SK-N-SH (cell line): ENCODE measurements at regions not wholly inside any gene's neighbourhood (a gene's known extent, or its start where the extent isn't known, plus 50 kb on each side); places are given as distances from the start of the nearest gene placed in this dataset.

Source experiments
- CTCF ChIA-PET: fragments of 300-600, 350-600 bp; formaldehyde crosslinking; extraction: SDS; loops from one replicate; lab custom pipeline; 2021; lab: Yijun Ruan, JAX
- POLR2A ChIA-PET: fragments of 350-600 bp; sonication (Branson Sonifier 250); formaldehyde crosslinking; extraction: SDS; loops from one replicate; lab custom pipeline; 2020; ENCODE audit warnings: antibody characterized with exemption, inconsistent platforms; lab: Yijun Ruan, JAX
- DNase-seq: peaks from one replicate; pipeline ENCODE4 v3.0.0; 2012
- H2AFZ ChIP-seq: fragments of 200-600 bp; sonication (generic); 2 replicates; pipeline ENCODE4 v1.8.1; 2016; ENCODE audit warnings: antibody characterized with exemption, mild to moderate bottlenecking, low read depth
- H3F3A ChIP-seq: fragments of 200-600 bp; sonication (generic); replicated peaks from 2 replicates; pipeline ENCODE3; 2016; ENCODE audit warnings: antibody characterized with exemption, mild to moderate bottlenecking; ENCODE audit not compliant: insufficient read depth
- H3K27ac ChIP-seq, 2 experiments: fragments of 200-500 bp in 1 of 2; fragments of 200-600 bp in 1 of 2; sonication (Bioruptor generic) in 1 of 2; sonication (generic), shearing (Covaris generic) in 1 of 2; 2 replicates each; pipeline versions ENCODE4 v1.5.1 to v1.6.1; 2014 to 2016; ENCODE audit warnings: low read depth in 2 of 2, inconsistent platforms in 1 of 2, low read length in 1 of 2, mild to moderate bottlenecking in 1 of 2, mixed read lengths in 1 of 2
- H3K27me3 ChIP-seq: fragments of 200-600 bp; sonication (generic), shearing (Covaris generic); 2 replicates; pipeline ENCODE4 v1.6.1; 2016; ENCODE audit warnings: mixed run types; ENCODE audit not compliant: insufficient read depth
- H3K36me3 ChIP-seq, 2 experiments: fragments of 200-500 bp in 1 of 2; fragments of 200-600 bp in 1 of 2; sonication (Bioruptor generic) in 1 of 2; sonication (generic) in 1 of 2; replicated peaks in 1 of 2; 2 replicates each; pipeline versions ENCODE3 to v1.5.1; 2014 to 2016; ENCODE audit warnings: low read length in 1 of 2, mild to moderate bottlenecking in 1 of 2; ENCODE audit not compliant: insufficient read depth in 2 of 2, control insufficient read depth in 1 of 2
- H3K4me1 ChIP-seq, 2 experiments: fragments of 200-500 bp in 1 of 2; fragments of 200-600 bp in 1 of 2; sonication (Bioruptor generic) in 1 of 2; sonication (generic), shearing (Covaris generic) in 1 of 2; 2 replicates each; pipeline versions ENCODE4 v1.5.1 to v1.6.1; 2014 to 2016; ENCODE audit warnings: low read depth in 1 of 2, low read length in 1 of 2, mixed run types in 1 of 2; ENCODE audit not compliant: insufficient read depth in 2 of 2, control insufficient read depth in 1 of 2
- H3K4me2 ChIP-seq: fragments of 200-600 bp; sonication (generic), shearing (Covaris generic); 2 replicates; pipeline ENCODE4 v1.6.1; 2017; ENCODE audit warnings: mixed run types
- H3K4me3 ChIP-seq, 2 experiments: fragments of 200-500 bp in 1 of 2; fragments of 200-600 bp in 1 of 2; sonication (Bioruptor generic) in 1 of 2; sonication (generic), shearing (Covaris generic) in 1 of 2; 2 replicates each; pipeline versions ENCODE4 v1.5.1 to v1.8.1; 2014 to 2016; ENCODE audit warnings: low read depth in 2 of 2, inconsistent platforms in 1 of 2, low read length in 1 of 2, mild to moderate bottlenecking in 1 of 2, mixed read lengths in 1 of 2, moderate library complexity in 1 of 2
- H3K79me2 ChIP-seq: fragments of 200-600 bp; sonication (generic); 2 replicates; pipeline ENCODE4 v1.8.1; 2017; ENCODE audit warnings: mild to moderate bottlenecking; ENCODE audit not compliant: insufficient read depth
- H3K9ac ChIP-seq: fragments of 200-600 bp; sonication (generic); 2 replicates; pipeline ENCODE4 v1.6.1; 2017; ENCODE audit warnings: mixed run types
- H3K9me2 ChIP-seq: fragments of 200-600 bp; sonication (generic); 2 replicates; pipeline ENCODE4 v1.6.1; 2017; ENCODE audit warnings: mixed run types
- H3K9me3 ChIP-seq: fragments of 200-600 bp; sonication (generic); 2 replicates; pipeline ENCODE4 v1.6.1; 2017; ENCODE audit warnings: mixed run types, mild to moderate bottlenecking, moderate library complexity
- H4K20me1 ChIP-seq: fragments of 200-600 bp; sonication (generic); 2 replicates; pipeline ENCODE4 v1.6.1; 2017; ENCODE audit warnings: mild to moderate bottlenecking, mixed run types; ENCODE audit not compliant: insufficient read depth
- CTCF ChIP-seq: fragments of 200-600 bp; sonication (generic); IDR thresholded peaks from 2 replicates; pipeline ENCODE4 v1.6.1; 2017; ENCODE audit warnings: antibody characterized with exemption, mild to moderate bottlenecking, moderate library complexity
- ELF1 ChIP-seq: IDR thresholded peaks from 2 replicates; pipeline ENCODE4 v1.4.0; 2012
- JUND ChIP-seq: IDR thresholded peaks from 2 replicates; pipeline ENCODE4 v1.4.0; 2012
- MXI1 ChIP-seq: IDR thresholded peaks from 2 replicates; pipeline ENCODE4 v1.6.1; 2012; ENCODE audit warnings: mild to moderate bottlenecking, low read depth, low read length, improper control_type of control experiment
- REST ChIP-seq: IDR thresholded peaks from 2 replicates; pipeline ENCODE4 v1.6.1; 2012; ENCODE audit warnings: mild to moderate bottlenecking, low read depth, low read length, moderate library complexity
- TAF1 ChIP-seq: IDR thresholded peaks from 2 replicates; pipeline ENCODE4 v1.6.1; 2012; ENCODE audit warnings: low read depth, mild to moderate bottlenecking, low read length, moderate library complexity, borderline replicate concordance
- TEAD4 ChIP-seq: IDR thresholded peaks from 2 replicates; pipeline ENCODE4 v1.4.0; 2012; ENCODE audit warnings: mild to moderate bottlenecking, borderline replicate concordance; ENCODE audit not compliant: insufficient read depth
- USF1 ChIP-seq: IDR thresholded peaks from 2 replicates; pipeline ENCODE4 v1.4.0; 2012; ENCODE audit warnings: low read depth, borderline replicate concordance
- USF2 ChIP-seq: fragments of 150-350 bp; IDR thresholded peaks from 2 replicates; pipeline ENCODE4 v1.6.1; 2017; ENCODE audit warnings: antibody characterized with exemption, low read length, low read depth, borderline replicate concordance
- YY1 ChIP-seq: IDR thresholded peaks from 2 replicates; pipeline ENCODE4 v1.4.0; 2012; ENCODE audit warnings: low read depth, mild to moderate bottlenecking
- WGBS: methylation state at CpG from one replicate; pipeline ENCODE4 v1.1.6; 2017; ENCODE audit warnings: low lambda C conversion rate; 5-methylcytosine and 5-hydroxymethylcytosine counted together
- TF ChIP-seq, protein P1 (sequence below): IDR thresholded peaks from 2 replicates; pipeline ENCODE4 v1.4.0; 2012; ENCODE audit warnings: low read depth
- TF ChIP-seq, protein P2 (sequence below): IDR thresholded peaks from 2 replicates; pipeline ENCODE4; 2012

DNA sequence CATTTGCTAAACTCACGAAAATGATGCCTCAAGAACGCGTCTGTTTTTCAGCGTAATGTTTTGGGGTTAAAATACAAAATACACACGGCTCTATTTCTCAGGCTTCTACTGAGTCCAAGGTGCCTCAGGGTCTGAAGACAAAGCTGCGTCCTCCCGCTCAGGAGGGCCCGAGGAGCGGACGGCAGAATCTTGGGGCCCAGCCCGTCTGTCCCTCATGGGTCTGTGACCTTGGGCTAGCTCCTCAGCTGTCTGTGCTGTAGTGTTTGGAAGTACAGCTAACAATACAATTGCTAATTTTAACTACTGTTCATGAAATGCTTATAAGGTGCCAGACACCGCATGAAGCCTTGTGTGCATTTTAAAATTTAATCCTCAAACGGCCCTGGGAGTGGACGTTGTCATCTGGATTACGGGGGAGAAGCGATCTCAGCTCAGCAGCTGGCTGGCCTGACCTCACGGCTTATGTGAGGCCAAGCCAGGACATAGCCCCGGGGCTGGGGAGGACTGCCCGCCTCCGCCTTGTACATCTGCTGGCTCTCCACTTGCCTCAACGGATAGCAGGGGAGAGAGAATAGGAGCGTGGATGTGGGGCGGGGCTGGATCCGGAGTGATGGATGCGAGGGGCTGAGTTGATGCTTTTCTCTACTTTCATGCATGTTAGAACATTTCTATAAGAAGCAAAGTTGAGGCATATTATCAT, 357.4 kb downstream of the GLRX3 start:
- Histone ChIP-seq H3K4me3 (no peak overlapping the region), H3K4me1 (no peaks in the 10 kb centered on the region; a peak in 1 of 4 replicates), H2AFZ (no peak overlapping the region), H3K79me2 (no peaks in the 10 kb centered on the region), H4K20me1 (no peaks in the 10 kb centered on the region), H3K36me3 (no peaks in the 10 kb centered on the region), H3K27ac (no peak overlapping the region), H3F3A (no peaks in the 10 kb centered on the region), H3K9me2 (no peaks in the 10 kb centered on the region), H3K4me2 (no peak overlapping the region), H3K9me3 (no peaks in the 10 kb centered on the region), H3K27me3 (no peaks in the 10 kb centered on the region), H3K9ac (no peak overlapping the region)
- CTCF ChIA-PET: no interaction called here
- peak; percentile 48 for DNase-seq
- 58% methylated on average over 25 of the region's 25 CpGs for WGBS
- POLR2A ChIA-PET: no interaction called here
- TF ChIP-seq TAF1 (no peak), USF2 (no peak), MXI1 (no peak), USF1 (no peak), TEAD4 (no peak), REST (no peak)
- TF ChIP-seq, protein P1, sequence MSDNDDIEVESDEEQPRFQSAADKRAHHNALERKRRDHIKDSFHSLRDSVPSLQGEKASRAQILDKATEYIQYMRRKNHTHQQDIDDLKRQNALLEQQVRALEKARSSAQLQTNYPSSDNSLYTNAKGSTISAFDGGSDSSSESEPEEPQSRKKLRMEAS: no peak

DNA sequence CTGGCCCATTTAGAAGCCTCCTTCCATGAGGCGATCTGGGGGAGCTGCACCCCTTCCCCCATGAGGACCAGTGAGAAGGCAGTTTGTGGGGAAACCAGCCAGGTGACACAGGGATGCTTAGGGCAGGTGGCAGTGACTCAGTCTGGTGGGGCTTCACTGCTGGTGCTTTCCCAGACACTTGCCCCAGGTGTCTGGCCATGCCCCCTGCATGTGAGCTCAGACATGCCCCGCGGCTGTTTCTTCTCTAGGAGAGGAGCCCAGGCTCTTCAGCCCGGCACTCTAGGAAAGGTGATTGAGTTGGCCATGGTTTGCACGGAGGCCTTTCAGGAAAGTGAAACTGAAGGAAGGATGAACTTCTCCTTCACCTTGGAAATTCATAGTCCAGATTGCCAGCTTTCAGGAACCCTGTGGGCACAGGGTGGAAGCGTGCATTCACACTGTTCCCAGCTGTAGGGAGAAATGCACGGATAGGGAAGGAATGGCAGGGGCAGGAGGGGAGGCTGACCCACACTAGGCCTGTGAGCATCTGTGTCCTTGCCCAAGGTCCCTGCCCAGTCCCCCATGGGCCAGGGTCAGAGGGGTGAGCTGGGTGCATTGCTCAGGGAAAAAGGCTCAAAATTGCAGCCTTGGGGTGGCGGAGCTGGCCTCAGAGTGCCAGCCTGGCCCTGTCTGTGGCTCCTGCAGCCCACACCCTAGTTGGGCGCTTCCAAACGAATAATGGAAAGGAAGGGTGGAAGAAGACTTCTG, 359.1 kb downstream of the GLRX3 start:
- Histone ChIP-seq H3F3A (no peaks in the 10 kb centered on the region), H3K9me2 (no peaks in the 10 kb centered on the region), H3K4me1 (no peaks in the 10 kb centered on the region; a peak in 1 of 4 replicates), H3K4me2 (no peak overlapping the region), H3K4me3 (no peak overlapping the region), H3K36me3 (no peaks in the 10 kb centered on the region), H3K9ac (no peak overlapping the region), H3K9me3 (no peaks in the 10 kb centered on the region), H3K27me3 (no peaks in the 10 kb centered on the region), H2AFZ (no peak overlapping the region), H3K79me2 (no peaks in the 10 kb centered on the region), H3K27ac (no peak overlapping the region), H4K20me1 (no peaks in the 10 kb centered on the region)
- WGBS: 33% methylated on average over 9 of the region's 10 CpGs
- CTCF ChIA-PET: no interaction called here
- no peak for DNase-seq
- TF ChIP-seq REST (no peak), JUND (no peak), ELF1 (no peak), YY1 (no peak), CTCF (no peak)
- TF ChIP-seq, protein P2, sequence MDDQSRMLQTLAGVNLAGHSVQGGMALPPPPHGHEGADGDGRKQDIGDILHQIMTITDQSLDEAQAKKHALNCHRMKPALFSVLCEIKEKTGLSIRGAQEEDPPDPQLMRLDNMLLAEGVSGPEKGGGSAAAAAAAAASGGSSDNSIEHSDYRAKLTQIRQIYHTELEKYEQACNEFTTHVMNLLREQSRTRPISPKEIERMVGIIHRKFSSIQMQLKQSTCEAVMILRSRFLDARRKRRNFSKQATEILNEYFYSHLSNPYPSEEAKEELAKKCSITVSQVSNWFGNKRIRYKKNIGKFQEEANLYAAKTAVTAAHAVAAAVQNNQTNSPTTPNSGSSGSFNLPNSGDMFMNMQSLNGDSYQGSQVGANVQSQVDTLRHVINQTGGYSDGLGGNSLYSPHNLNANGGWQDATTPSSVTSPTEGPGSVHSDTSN: no peak
- POLR2A ChIA-PET: no interaction called here
